IPS DF 6.9 (cell line): ENCODE measurements at regions not wholly inside any gene's neighbourhood (a gene's known extent, or its start where the extent isn't known, plus 50 kb on each side); places are given as distances from the start of the nearest gene placed in this dataset.

ENCODE experiments used
- DNase-seq: peaks from one replicate; pipeline ENCODE4 v3.0.0-alpha.2; 2013; ENCODE audit warnings: low read depth, low spot score
- H3K27ac ChIP-seq: one replicate; pipeline ENCODE4 v1.5.1; 2013; ENCODE audit warnings: low read length, control low read depth
- H3K27me3 ChIP-seq: 2 replicates; pipeline ENCODE4 v1.6.1; 2013; ENCODE audit warnings: mild to moderate bottlenecking, low read length; ENCODE audit not compliant: control insufficient read depth, insufficient read depth
- H3K36me3 ChIP-seq: 2 replicates; pipeline ENCODE4 v1.6.1; 2013; ENCODE audit warnings: low read length; ENCODE audit not compliant: control insufficient read depth, insufficient read depth
- H3K4me1 ChIP-seq: 2 replicates; pipeline ENCODE4 v1.6.1; 2013; ENCODE audit warnings: low read length; ENCODE audit not compliant: control insufficient read depth, insufficient read depth
- H3K4me3 ChIP-seq: 2 replicates; pipeline ENCODE4 v1.5.1; 2013; ENCODE audit warnings: mild to moderate bottlenecking, low read length
- H3K9me3 ChIP-seq: 2 replicates; pipeline ENCODE4 v1.6.1; 2013; ENCODE audit warnings: low read length, inconsistent platforms; ENCODE audit not compliant: control insufficient read depth, insufficient read depth
- WGBS: extraction: QIAGEN DNeasy Blood & Tissue Kit; methylation state at CpG from one replicate; pipeline ENCODE4 v1.1.7; 2013; ENCODE audit warnings: mixed read lengths, missing lambda C conversion rate; ENCODE audit not compliant: insufficient read length, insufficient coverage; 5-methylcytosine and 5-hydroxymethylcytosine counted together

DNA sequence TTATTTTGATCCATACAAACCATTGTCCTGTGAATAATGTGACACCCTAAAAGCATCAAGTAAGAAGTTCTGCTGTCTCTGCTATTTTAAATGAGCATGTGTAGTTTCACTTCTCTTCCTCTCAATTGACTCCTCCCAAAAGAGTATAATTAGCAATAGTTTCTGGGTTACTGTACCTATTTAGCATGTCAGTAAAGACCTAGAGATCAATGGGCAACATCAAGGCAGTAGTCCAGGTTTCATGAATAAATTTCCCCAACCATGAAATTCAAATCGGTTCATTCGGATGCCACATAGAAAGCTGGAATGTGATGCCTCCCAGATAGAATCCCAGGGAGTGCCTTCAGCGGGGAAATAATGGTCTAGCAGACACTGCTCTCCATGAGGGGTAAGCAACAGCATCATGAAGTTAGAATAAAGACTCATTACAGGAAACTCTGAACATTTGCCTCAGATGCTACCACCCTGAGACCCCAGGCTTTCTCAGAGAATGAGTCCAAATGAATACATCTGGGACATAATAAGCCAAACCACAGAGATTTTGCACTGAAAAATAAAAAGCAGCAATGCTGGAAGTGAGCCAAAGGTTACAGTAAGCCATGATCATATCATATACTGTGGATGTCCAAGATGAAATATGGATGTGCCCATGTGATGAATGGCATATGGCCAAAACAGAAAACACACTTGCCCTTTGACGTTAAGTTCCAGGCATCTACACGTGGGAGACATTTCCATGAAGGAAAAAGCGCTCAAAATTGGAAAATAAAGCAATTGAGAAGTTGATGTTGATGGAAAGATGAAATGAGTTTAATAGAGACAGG lies 1107.0 kb upstream of the SEMA6A start:
- 100% methylated on average over 1 of the region's 6 CpGs for WGBS
- H3K4me3 ChIP-seq: no peak overlapping the region
- H3K9me3 ChIP-seq: no peaks in the 10 kb centered on the region
- H3K4me1 ChIP-seq: no peaks in the 10 kb centered on the region
- H3K27me3 ChIP-seq: no peaks in the 10 kb centered on the region
- H3K36me3 ChIP-seq: no peaks in the 10 kb centered on the region
- no peak for DNase-seq
- no peak overlapping the region for H3K27ac ChIP-seq

DNA sequence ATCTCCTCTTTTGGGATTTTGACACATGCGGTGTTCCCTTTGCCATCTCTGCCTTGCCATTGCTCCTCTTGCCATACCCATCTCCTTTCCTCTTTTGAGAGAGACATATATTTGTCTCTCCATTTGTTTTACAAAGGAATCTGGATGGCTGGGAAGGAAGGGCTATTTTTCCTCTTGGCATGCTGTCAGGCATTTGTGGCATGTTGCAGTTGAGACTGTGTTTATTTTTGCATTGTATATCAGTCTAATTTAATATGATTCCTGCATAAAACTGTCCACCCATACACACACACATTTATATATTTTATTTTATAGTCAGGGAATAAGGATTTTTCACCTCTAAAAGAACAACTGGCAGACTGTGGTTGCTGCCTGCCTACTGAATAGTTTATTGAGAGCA lies 1105.8 kb upstream of the SEMA6A start:
- no peaks in the 10 kb centered on the region for H3K36me3 ChIP-seq
- no peaks in the 10 kb centered on the region for H3K27me3 ChIP-seq
- DNase-seq: no peak
- no CpG with 5 or more reads among the region's 1 CpG for WGBS
- H3K4me1 ChIP-seq: no peaks in the 10 kb centered on the region
- no peak overlapping the region for H3K4me3 ChIP-seq
- H3K9me3 ChIP-seq: no peaks in the 10 kb centered on the region
- H3K27ac ChIP-seq: no peak overlapping the region

DNA sequence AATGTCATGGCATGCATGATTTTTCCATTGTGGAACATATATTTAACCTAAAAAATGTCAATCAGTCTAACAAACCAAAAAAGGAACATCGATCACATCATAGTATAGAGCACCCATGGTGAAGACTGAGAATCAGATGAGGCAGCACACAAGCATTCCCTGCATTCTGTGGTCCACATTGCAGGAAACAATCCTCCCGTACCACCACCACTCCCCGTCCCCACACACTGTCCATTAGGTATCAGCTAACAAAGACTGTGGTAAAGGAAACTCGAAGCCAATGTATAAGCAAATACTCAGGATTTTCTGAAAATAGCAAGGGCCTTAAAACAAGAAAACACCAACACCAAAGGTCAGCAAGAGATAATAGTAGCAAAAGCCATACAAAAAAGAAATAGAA lies 1104.4 kb upstream of the SEMA6A start:
- no peaks in the 10 kb centered on the region for H3K4me1 ChIP-seq
- no peaks in the 10 kb centered on the region for H3K36me3 ChIP-seq
- H3K27me3 ChIP-seq: no peaks in the 10 kb centered on the region
- H3K9me3 ChIP-seq: no peaks in the 10 kb centered on the region
- WGBS: no CpG with 5 or more reads among the region's 4 CpGs
- no peak overlapping the region for H3K27ac ChIP-seq
- no peak overlapping the region for H3K4me3 ChIP-seq
- no peak for DNase-seq

DNA sequence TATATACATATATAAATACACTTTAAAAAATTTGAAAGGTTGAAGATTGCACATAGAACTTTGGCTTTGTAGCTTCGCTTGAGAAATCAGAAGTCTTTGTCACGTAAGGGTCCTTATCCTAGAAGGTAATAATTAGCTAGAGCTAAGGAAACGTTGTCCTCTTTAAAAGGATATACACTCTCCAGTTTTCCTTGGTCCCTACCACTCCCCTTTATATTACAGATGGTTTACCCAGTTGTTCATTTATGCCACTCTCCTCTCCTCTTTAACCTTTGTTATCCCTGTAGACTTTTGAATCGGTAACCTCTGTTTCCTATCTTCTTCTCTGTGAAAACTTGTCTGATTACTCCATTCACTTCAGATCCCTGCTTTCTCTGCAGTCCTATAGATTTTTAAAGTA lies 1101.0 kb upstream of the SEMA6A start:
- H3K36me3 ChIP-seq: no peaks in the 10 kb centered on the region
- no CpG with 5 or more reads among the region's 4 CpGs for WGBS
- H3K27ac ChIP-seq: no peak overlapping the region
- no peaks in the 10 kb centered on the region for H3K4me1 ChIP-seq
- H3K27me3 ChIP-seq: no peaks in the 10 kb centered on the region
- DNase-seq: no peak
- H3K9me3 ChIP-seq: no peaks in the 10 kb centered on the region
- H3K4me3 ChIP-seq: no peak overlapping the region

DNA sequence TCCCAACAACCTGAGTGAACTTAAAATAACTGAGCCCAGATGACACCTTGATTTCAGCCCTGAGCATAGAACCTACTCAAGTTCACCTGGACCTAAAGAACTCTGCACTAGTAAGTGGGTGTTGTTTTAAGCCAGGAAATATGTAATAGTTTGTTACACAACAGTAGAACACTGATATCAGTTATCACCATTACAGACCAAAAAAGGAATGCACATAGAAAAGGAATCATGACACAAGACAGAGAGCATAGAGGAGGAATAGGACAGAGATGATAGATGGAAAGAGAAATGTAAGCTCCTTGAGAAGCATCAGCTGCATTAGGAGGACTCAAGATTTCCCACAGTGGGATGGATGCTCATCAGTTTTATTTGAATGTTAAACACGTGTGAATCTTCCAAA lies 1096.9 kb upstream of the SEMA6A start:
- no CpG with 5 or more reads among the region's 1 CpG for WGBS
- H3K36me3 ChIP-seq: no peaks in the 10 kb centered on the region
- no peaks in the 10 kb centered on the region for H3K9me3 ChIP-seq
- no peak for DNase-seq
- H3K4me1 ChIP-seq: no peaks in the 10 kb centered on the region
- no peak overlapping the region for H3K4me3 ChIP-seq
- H3K27me3 ChIP-seq: no peaks in the 10 kb centered on the region
- no peak overlapping the region for H3K27ac ChIP-seq

DNA sequence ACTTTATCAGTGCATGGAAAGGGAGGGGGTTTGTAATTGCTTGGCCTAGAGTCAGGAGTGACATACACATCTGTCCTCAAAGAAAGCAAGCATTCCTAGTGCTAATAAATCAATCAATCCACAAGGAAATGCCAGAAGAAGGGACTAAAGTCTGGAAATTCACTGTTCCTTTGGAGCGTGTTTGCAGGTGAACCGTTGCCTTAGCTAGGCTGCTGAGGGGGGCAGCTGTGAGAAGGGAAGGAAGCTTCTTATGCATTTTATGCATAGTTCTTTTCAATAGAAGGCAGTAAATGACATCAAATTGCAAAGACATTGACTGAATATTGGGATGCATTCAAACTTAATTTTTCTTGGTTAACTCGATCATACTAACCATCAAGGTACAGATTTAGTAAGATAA lies 1092.5 kb upstream of the SEMA6A start:
- Histone ChIP-seq H3K9me3 (no peaks in the 10 kb centered on the region), H3K4me3 (no peak overlapping the region), H3K27ac (no peak overlapping the region), H3K4me1 (no peaks in the 10 kb centered on the region), H3K36me3 (no peaks in the 10 kb centered on the region), H3K27me3 (no peaks in the 10 kb centered on the region)
- no CpG with 5 or more reads among the region's 3 CpGs for WGBS
- no peak for DNase-seq

DNA sequence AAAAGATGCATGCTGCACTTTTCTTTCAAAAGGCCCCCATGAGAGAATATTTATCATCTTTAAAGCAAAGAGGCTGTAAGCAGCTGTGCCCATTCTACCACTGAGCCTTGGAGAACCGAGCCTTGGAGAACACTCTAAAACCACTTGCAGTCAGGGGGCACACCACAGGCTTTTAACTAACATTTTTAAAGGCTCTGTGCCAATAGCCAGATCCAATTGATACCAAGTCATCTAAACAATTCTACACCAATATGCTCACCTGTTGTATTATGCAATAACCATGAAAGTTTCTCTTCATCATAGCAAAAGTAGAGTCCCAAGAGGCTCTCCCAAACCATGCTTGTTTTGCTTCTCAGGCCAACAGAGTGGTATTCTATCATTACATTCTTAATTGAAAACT lies 1090.5 kb upstream of the SEMA6A start:
- no CpG with 5 or more reads among the region's 1 CpG for WGBS
- H3K27me3 ChIP-seq: no peaks in the 10 kb centered on the region
- no peaks in the 10 kb centered on the region for H3K9me3 ChIP-seq
- H3K27ac ChIP-seq: no peak overlapping the region
- no peaks in the 10 kb centered on the region for H3K4me1 ChIP-seq
- H3K4me3 ChIP-seq: no peak overlapping the region
- H3K36me3 ChIP-seq: no peaks in the 10 kb centered on the region
- DNase-seq: no peak

DNA sequence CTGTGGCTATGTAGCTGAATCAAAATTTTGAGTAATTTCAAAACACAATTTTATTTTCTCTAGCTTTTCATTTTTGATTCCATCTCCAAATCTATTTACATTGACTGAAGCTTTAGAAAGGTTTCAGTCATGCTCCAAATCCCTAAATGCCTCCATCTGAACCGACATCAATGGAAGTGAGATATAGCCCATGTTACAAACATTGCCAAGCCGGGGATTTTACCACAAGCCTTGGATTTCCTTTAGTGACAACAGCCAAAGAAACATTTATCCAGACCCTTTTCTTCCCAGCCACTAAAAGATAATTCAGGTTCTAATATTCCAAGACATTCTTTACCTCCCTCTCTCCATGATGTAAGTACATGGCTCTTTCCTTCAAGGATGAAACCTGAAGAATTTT lies 1087.7 kb upstream of the SEMA6A start:
- Histone ChIP-seq H3K27me3 (no peaks in the 10 kb centered on the region), H3K27ac (no peak overlapping the region), H3K4me3 (no peak overlapping the region), H3K36me3 (no peaks in the 10 kb centered on the region), H3K4me1 (no peaks in the 10 kb centered on the region), H3K9me3 (no peaks in the 10 kb centered on the region)
- no CpG with 5 or more reads among the region's 2 CpGs for WGBS
- no peak for DNase-seq

DNA sequence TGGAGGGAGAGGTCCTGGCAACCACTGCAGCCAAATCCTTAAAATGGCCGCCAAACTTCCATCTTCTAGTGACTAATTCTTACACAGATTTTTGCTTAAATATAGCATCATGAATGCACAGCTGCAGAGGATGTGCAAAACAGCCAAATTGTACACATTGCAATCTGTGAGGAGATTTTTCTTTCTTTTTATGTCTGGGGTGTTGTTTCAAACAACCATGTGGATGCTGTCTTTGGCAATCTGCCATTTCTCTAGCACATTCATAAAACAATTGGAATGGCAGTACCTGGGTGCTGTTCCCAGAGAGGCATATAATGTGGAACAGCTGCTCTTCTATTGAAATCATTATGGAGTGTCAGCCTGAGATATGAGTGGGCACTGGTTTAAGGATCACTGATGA lies 1082.9 kb upstream of the SEMA6A start:
- H3K4me3 ChIP-seq: no peak overlapping the region
- no peaks in the 10 kb centered on the region for H3K27me3 ChIP-seq
- H3K4me1 ChIP-seq: no peaks in the 10 kb centered on the region
- no peaks in the 10 kb centered on the region for H3K36me3 ChIP-seq
- no peak overlapping the region for H3K27ac ChIP-seq
- H3K9me3 ChIP-seq: no peaks in the 10 kb centered on the region
- DNase-seq: no peak
- no CpG with 5 or more reads among the region's 1 CpG for WGBS

DNA sequence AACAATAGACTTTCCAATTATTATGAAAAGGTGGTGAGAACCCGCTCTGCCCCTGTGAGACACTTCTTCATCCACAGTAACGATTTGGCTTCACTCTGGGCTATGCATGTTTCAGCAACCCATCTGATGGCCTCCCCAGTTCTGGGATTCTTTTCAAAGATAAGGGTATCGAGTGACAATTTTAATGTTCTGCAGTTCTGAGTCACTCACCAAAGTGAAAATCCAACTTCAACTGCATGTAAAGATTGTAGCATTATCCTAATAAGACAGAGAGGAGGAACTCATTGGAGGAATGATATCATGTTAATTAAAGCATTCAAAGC lies 1078.3 kb upstream of the SEMA6A start:
- H3K9me3 ChIP-seq: no peaks in the 10 kb centered on the region
- no peaks in the 10 kb centered on the region for H3K27me3 ChIP-seq
- no peak overlapping the region for H3K27ac ChIP-seq
- DNase-seq: no peak
- H3K4me3 ChIP-seq: no peak overlapping the region
- no CpG with 5 or more reads among the region's 3 CpGs for WGBS
- no peaks in the 10 kb centered on the region for H3K36me3 ChIP-seq
- H3K4me1 ChIP-seq: no peaks in the 10 kb centered on the region
